OCI-M1 (cell line): ENCODE measurements at regions not wholly inside any gene's neighbourhood (a gene's known extent, or its start where the extent isn't known, plus 50 kb on each side); places are given as distances from the start of the nearest gene placed in this dataset.
"Not testable (repeated sequence)": the region's sequence is repeated elsewhere in the genome, so short reads cannot be mapped to it uniquely, and the experiment has no call there.

Experiments
- DNase-seq: peaks from one replicate; lab custom pipeline; 2025; lab: John Stamatoyannopoulos, UW

DNA sequence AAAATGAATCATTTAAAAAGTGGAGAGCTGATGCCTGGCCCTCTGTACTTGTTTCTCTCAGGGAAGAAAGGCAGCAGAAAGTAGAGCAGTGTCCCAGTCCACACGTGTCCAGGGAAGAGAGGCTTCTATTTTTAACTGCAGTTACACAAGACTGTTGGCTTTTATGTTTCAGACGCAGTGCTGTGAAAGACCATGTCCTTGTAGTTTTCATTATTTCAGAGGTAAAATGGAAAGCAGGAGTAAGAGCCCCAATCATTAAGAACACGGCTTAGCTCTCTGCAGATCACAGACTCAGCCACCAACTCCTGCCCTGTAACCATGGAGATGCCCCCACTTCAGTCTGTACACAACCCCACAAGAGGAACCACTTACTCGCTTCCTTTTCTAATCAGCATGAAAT, 336.3 kb downstream of the DAD1 start:
- no peak for DNase-seq

DNA sequence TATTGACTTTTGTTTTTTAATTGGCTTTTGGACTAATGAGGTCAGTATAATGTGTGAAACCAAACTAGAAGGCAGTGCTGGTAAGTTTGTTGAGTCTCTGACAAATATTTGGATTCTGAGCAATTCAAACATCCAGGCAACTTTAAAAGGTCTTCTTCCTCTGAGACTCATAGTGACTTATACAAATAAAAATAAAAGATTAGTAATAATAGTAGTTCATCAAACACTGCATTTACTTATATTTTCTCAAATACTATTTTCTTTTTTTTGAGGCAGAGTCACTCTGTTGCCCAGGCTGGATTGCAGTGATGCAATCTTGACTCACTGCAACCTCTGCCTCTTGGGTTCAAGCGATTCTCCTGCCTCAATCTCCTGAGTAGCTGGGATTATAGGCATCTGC, 337.9 kb downstream of the DAD1 start:
- DNase-seq, result no peak

DNA sequence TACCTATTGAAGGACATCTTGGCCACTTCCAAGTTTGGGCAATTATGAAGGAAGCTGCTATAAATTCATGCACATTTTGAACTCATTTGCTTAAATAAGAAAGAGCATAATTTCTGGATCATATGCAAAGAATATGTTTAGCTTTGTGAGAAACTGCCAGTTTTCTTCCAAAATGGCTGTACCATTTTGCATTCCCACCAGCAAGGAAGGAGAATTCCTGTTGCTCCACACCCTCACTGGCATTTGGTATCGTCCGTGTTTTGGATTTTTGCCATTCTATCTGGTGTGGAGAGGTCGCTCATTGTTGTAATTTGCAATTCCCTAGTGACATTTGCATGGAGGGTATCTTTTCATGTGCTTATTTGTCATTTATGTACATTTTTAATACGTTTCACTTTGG, 339.3 kb downstream of the DAD1 start:
- DNase-seq, result no peak

DNA sequence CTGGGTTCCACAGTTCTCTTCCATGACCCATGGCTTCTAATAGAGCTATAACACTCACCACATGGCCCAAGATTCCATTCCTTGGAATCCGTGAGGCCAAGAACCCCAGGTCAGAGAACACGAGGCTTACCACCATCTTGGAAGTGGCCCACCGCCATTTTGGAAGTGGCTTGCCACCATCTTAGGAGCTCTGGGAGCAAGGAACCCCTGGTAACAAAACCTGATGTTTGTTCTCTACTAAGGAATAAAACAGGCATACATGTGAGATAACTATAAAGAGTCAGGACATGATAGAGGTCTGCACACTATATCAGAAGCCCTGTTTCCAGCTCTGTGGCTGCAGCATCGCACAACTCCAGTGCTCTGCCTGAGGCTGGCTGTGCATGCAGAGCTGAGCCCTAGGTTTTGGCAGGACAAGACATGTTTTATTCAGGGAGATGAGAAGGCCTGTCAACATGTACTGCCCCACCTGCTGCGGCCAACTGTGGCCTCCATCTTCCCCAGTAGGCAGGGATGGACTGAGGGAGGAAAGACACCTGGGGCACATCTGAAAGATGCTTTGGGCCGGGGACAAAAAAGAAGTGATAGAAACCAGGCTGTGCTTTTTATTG, 344.9 kb downstream of the DAD1 start:
- no peak for DNase-seq

DNA sequence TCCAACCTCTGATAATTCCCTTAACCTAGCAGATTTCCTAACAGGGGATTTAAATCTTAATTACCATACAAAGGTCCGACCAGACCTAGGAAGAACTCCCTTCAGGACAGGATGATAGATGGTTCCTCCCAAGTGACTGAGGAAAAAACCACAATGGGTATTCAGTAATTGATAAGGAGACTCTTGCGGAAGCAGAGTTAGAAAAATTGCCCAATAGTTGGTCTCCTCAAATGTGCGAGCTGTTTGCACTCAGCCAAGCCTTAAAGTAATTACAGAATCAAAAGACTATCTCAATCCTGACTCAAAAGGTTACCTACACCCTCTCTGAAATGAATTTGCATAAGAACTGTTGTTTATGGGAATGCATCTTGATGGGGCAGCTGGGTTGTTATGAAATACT, 350.7 kb downstream of the DAD1 start:
- DNase-seq, result peak; percentile 75

DNA sequence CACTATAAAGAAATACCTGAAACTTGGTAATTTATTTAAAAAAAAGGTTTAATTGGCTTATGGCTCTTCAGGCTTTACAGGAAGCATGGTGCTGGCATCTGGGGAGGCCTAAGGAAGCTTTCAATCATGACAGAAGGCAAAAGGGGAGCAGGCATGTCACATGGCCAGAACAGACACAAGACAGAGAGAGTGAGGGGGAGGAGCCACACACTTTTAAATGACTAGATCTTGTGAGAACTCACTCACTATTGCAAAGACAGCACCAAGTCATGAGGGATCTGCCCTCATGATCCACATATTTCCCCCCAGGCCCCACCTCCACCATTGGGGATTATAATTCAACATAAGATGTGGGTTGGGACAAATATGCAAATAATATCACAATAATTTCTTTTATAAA, 355.6 kb downstream of the DAD1 start:
- DNase-seq, result no peak

DNA sequence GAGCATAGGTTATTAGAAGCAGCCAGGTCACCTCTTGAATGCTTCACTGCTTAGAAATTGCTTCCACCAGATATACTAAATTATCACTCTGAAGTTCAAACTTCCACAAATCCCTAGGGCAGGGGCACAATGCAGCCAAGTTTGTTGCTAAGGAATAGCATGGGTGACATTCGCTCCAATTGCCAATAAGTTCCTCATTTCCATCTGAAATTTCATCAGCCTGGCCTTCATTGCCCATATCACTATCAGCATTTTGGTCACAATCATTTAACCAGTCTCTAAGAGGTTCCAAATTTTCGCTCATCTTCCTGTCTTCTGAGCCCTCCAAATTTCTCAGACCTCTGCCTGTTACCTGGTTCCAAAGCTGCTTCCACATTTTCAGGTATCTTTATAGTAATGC, 356.1 kb downstream of the DAD1 start:
- no peak for DNase-seq

DNA sequence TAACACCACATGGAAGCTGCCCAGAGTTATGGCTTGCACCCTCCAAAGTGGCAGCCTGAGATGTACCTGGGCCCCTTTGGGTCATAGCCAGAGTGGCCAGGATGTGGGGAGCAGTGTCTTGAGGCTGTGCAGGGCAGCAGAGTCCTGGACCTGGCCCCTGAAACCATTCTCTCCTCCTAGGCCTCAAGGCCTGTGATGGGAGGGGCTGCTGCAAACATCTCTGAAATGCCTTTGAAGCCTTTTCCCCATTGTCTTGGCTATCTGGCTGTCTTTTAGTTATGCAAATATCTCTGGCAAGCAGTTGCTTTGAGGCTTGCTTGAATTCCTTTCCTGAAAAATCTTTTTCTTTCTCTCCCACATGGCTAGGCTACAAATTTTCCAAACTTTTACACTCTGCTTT, 356.5 kb downstream of the DAD1 start:
- DNase-seq, result no peak

DNA sequence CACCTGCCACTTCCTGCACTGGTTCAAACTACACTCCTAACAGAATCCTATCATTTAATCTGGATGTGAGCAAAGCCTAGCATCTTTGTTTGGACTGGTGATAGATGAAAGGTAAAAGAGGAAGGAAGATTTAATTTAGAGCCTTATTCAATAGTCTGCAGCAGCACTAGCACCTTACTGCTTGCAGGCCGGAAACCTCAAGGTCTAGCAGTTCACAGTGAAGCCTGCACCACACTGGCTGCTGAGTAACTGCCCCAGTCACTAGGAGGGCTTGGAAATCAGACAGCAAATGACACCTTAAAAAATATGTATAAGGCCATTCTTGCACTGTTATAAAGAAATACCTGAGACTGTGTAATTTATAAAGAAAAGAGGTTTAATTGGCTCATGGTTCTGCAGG, 358.0 kb downstream of the DAD1 start:
- DNase-seq, result no peak

DNA sequence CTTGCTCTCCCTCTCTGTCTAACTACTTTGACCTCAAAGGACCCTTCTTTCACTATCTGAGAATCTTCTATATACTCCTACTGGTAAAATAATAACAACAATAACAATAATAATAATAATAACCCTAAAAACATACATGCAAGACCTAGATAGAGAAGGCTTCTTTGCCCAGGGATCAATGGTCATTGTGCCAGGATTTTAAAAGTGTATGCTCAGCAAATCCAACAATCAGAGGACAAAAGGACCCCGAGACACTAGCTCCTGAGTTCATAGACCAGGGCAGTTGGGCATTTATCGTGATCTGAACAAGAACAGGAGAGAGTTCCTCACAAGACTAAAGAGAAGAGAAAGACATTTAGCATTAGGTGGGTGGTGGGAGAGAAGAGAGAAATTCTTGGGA, 358.5 kb downstream of the DAD1 start:
- DNase-seq, result no peak

DNA sequence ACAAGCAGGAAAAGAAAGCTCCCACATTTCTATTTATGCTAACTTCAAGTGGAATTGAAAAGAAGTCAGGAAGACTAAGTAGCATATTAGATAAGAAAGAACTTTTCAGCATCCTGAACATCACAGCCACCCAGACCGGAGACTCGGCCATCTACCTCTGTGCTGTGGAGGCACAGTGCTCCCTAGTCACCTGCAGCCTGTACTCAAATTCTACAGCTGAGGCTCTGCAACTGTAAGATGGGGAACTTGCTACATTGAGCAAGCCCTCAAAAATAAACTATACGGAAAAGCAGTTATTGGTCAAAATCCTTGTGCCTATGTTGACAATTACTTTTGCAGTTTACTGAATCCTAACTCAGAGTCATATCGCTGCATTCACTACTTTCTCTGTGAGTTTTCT, 361.9 kb downstream of the DAD1 start:
- DNase-seq, result no peak

DNA sequence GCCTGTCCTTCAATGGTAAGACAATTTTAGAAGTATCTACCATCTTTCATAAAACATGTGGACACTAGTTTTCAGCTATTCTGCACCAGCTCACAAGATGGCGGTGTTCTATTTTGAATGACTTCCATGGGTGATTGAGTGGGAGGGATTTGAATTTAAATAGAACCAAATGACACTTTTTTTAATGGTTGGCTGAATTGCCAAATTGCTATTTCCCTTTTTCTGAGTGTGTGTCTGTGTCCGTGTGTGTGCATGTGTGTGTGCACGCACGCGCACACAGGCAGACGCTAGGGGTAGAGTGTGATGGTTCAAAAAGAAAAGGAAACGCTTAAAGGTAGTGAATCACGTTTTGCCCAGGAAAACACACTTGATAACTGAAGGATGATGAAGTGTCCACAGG, 362.6 kb downstream of the DAD1 start:
- DNase-seq, result peak; percentile 57

DNA sequence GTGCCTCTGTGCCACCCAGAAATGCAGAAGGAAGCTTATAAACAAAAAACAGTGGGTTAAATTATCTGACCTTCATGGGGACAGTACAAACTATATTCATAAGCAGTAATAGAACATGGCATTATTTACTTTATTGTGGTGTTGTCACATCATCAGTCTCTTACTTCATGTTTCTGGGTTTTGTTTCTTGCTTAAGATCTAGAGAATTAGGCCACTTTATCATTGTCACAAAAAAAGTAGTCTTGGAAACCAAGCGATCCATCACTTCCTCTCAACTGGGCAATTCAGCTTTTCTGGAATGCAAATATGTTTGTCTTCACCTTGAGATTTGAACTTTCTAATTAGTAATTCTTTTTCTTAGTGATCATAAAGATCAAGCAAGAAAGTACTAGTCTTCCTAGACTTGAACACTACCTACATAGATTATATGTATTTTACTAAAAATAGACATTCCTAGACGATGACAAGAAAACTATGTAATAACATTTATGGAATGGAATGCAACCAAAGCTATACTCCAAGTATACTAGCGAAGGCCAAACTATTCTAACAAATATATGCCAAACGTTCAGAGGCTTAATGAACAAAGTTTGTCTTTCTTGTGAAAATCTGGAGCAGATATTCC, 363.4 kb downstream of the DAD1 start:
- DNase-seq, result no peak

DNA sequence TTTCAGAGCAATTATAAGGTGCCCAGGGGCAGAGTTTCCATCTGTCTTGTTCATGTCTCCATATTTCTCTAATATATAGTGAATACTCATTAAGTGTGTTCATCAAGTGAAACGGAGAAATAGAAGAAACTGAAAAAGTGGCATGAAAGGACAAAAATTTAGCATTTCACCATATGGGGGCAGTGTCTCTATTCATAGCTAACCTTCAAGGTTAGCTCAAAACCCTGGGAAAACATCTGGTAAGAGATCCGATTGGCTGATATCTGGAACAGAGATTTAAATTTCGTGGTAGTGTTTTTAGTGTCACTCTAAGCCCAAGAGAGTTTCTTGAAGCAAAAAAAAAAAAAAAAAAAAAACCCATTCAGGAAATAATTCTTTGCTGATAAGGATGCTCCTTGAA, 367.5 kb downstream of the DAD1 start:
- peak; percentile 29 for DNase-seq

DNA sequence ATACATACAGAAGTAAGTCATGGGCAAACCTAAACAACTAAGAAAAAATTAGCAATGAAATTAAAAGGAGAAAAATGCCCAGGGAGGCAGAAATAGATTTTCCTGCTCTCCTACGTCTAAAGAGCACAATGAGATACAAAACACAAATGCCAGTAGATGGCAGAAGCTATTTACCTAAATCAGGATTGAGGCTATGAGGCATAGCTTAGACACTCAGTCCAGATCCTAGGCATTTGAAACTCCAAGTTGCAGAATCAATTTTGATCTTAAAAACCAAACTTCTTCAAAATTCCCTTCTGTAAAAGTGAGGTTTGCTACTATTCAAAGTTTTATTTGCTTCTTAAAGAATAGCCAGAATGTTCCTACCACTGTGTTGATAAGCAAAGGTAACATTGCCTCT, 368.6 kb downstream of the DAD1 start:
- no peak for DNase-seq

DNA sequence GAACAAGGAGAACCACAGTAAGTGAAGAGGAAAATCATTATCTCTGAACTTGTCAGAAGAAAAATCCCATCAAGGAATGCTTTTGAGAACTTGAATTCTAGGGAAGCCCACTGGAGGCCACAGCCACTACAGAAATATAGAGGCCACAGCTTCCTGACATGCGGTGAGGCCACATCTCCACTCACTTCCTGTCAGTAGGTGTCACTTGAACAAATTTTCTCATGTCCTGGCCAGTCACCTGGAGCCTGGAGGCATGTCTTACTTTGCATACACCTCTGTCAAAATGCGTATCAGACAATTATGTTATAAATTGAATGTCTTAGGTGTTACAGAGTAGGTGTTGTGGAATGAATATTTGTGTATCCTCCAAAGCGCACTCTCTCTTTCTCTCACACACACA, 370.3 kb downstream of the DAD1 start:
- no peak for DNase-seq

DNA sequence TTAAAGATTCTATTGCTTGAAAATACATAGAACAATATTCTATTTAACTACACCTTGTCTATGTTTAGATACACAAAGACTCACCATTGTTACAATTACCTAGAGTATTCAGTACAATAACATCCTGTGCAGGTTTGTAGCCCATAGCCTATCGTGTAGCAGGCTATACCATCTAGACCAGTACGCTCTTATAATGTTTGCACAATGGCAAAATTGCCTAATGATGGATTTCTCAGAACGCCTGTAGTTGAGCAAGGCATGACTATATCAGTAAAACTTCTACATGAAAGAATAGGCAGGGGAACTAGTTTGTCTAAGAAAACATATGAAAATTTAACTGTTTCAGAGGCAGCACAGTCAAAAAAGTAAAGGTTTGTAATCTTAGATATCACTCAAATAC, 375.9 kb downstream of the DAD1 start:
- DNase-seq, result peak; percentile 6

DNA sequence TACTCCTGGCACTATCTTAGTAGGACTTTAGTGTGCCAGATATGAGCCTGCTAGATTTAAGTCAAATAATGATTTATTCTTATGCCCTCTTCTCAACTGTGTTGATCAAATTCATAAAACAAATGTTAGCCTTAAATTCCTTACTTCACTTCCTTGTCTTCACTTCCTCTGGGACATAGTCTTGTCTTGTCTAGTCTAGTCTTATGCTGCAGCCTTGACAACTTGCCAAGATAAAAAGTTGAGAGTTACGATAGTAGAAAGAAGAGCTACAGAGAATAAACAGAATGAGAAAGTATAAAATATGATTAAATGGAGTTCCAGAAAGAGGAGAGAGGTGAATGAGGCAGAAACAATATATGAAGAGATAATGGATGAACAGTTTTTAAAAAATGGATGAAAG, 378.1 kb downstream of the DAD1 start:
- no peak for DNase-seq

DNA sequence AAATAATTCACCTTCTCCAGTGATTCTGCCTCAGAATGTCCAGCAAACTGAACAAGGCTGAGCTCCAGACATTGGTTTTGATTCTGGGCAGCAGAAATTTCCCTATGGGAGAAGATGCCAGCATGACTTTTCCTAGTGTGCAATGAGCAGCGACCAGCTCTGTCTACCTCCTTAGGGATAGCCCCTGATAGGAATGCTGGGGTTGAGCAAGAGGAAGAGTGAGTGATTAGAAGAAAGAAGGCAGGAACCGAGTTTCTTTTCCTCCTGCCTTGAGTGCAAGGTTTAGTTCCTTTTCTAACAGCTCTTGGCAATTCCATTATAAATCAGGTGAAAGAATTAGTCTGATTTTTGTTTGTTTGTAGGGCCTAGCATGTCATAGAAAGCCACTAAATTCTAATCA, 379.0 kb downstream of the DAD1 start:
- no peak for DNase-seq

DNA sequence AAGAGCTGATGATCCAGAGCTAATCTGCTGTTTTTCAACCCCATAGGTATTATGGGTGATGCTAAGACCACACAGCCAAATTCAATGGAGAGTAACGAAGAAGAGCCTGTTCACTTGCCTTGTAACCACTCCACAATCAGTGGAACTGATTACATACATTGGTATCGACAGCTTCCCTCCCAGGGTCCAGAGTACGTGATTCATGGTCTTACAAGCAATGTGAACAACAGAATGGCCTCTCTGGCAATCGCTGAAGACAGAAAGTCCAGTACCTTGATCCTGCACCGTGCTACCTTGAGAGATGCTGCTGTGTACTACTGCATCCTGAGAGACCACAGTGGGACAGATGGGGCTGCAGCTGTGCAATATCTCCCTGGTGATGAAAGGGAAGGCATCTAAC, 386.0 kb downstream of the DAD1 start:
- DNase-seq, result no peak

DNA sequence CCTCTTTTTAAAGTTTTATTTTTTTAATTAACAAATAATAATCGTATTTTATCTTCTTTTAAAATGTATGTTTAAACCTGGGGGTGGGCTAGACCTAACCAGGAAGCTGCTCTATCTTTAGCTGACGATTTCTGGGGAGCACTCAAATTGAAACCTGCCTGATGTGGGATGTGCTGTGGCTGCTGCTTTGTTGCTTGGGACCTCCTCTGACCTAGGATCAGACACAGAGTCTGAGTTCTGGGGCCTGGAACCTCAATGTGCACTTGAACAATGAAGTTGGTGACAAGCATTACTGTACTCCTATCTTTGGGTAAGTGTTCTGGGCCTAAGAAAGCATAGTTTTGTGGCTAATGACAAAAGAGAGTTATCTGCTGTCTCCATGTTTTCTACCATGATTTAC, 386.7 kb downstream of the DAD1 start:
- no peak for DNase-seq

DNA sequence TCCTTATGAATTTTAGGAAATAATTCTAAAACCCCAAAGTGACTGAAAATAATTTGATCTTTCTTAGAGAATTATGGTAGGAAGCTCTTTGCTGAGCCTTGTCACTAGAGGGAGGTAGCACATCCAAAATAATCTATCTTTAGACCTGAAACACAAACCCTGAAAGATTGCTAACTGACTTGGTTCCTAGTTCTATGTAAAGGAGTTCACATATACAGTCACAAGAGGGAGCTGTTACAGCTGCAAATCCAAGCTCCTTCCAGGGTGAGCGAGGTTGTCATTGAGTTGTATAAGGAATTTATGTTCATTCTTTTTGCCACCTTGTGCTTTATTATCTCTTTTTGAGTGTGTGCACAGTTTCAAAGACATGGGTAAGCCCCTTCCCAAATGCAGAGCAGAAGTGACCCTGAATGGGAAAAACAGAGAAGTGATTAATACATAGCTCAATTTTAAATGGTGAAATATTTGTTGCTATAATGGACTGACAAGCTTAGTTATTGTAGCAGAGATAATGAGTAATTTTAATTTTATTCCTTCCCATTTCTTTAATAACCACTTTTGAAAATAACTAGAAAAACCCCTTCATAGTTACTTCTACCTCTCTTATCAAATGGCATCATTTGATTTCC, 387.9 kb downstream of the DAD1 start:
- peak; percentile 71 for DNase-seq

DNA sequence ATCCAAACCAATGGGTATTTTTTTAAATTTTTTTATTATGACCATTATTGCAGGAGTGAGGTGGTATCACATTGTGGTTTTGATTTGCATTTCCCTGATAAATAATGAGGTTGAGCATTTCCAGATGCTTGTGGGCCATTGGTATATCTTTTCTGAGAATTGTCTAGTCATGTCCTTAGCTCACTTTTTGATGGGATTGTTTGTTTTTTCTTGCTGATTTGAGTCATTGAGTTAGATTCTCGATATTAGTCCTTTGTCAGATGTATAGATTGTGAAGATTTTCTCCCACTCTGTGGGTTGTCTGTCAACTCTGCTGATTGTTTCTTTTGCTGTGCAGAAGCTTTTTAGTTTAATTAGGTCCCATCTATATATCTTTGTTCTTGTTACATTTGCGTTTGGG, 388.9 kb downstream of the DAD1 start:
- DNase-seq, result not testable (repeated sequence)

DNA sequence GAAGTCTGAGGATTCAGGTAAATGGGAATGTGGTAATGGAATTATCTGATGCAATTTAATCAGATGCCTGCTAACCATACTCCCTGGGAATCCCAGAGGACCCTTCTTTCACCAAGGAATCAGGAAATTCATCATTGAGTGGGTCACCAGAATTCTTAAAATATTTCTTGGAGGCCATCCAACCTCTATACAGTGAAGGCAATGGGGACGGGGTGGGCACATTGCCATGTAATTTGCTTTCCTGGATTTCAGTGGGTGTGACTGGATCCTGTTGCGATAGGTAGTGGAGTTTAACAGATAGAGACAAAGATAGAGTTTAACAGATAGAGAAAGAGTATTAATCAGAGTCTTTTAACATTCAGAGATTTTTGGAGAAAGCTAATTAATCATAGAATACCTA, 394.4 kb downstream of the DAD1 start:
- no peak for DNase-seq
